ENCODE measurements at regions not wholly inside any gene's neighbourhood (a gene's known extent, or its start where the extent isn't known, plus 50 kb on each side); places are given as distances from the start of the nearest gene placed in this dataset.

DNA sequence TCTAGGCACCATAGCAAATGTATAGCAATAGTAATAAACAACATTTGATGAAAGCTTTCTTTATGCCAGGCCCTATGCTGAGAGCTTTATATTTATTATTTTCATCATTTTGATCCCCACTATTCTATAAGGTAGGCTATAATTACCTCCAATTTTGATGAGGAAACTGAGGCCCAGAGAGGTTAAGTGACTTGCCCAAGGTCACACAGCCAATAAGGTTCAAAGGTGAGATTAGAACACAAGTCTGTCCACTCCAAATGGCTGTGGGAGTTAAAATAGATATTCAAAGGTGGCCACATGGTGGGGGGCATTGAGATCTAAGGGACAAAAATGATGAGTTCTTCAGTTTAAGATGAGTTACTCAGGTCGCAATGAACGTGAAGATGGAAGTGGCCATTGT, 269.9 kb downstream of the BMP7 start:
- no peak for DNase-seq (ENCODE audit: low read depth in 3 of 3)

DNA sequence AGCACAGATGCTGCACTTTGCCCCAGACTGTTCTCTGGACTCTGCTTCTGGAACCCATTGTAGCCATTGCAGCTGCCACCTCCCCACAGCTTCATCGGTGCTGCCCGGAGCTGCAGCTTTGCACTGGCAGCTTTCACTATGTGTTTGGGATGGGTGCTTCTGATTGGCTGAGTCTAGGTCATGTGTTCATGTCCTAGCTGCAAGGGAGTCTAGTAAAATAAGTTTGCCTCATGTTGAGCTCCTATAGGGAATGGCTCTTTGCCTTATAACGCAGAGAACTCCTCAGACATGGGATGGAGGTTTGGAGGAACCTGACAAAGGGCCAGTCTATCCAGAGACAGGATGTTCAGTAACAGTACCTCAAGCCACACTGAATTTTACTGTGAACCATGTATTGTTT, 268.0 kb downstream of the BMP7 start:
- no peak for DNase-seq (ENCODE audit: low read depth in 3 of 3)

DNA sequence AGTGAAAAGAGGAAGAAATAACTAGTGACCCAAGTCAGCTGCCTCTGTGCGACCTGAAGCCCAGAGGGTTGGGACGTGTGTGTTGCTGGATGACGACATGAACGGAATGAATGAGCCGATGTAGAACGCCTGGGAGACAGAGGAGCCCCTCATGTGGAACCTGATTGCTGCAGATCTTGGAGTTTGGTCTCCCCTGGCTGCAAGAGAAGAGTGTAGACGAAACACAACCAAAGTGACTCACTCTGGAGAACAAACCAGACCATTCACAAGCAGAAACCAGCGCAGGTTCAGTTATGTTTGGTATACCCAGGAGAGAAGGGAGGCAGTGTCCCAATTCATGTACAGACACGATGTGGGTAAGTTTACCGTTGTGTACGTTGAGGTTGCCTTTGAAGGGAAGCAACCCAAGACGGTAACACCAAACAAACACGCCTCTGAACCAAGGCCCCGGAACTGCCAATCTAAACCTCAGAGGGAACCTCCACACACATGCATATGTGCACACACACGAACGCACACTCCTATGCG, 265.9 kb downstream of the BMP7 start:
- DNase-seq (ENCODE audit: low read depth in 3 of 3), result no peak

- DNase-seq (ENCODE audit: low read depth in 3 of 3), result no peak
These were observed 265.2 kb downstream of the BMP7 start for GRCh38 chr20:57001126-57001767.

DNA sequence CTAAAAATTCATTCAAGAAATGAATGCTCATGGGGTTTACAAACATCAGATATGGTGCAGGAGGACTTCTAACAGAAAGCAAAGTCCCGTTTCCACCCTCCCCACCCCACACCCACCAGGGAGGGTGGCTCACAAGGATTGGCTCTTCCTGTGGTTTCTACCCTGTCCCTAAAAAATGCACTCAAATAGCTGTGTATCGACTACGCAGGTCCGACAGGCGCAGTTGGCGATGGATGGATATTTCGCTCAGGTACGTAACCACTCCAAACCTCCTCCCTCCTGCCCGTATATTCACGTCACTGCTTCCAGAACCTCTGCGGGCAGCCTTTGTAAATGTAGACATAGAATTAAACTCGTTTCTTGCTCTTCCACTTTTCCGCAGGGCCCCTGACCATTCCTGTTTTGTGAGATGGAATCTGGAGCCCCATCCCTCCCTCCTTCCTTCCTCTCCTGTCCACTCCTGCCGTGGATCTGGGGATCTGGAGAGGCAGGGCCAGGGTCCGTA, 264.3 kb downstream of the BMP7 start:
- DNase-seq (ENCODE audit: low read depth in 3 of 3), result no peak

DNA sequence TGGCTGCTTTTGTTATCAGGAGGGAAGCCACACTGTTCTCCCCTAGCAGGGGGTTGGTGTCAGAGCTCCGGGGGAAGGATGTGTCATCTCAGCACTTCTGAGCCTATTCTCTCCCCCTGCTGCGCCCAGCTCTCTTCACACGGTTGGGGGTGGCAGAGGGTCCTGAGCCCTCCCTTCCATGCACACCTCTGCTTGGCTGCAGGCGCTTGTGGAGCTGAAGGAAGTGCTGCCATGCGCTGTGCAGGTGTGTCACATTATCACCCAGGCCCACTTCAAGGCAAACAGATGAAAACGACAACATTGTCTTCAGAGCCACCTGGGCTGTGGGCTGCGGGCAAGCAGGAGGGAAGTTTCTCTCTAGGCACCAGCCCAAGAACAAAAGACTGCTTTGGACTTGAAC, 263.4 kb downstream of the BMP7 start:
- no peak for DNase-seq (ENCODE audit: low read depth in 3 of 3)

- DNase-seq (ENCODE audit: low read depth in 3 of 3), result no peak
These were observed 262.0 kb downstream of the BMP7 start for GRCh38 chr20:57004416-57004815.

- DNase-seq (ENCODE audit: low read depth in 3 of 3), result no peak
These were observed 261.2 kb downstream of the BMP7 start for GRCh38 chr20:57004951-57005933.

DNA sequence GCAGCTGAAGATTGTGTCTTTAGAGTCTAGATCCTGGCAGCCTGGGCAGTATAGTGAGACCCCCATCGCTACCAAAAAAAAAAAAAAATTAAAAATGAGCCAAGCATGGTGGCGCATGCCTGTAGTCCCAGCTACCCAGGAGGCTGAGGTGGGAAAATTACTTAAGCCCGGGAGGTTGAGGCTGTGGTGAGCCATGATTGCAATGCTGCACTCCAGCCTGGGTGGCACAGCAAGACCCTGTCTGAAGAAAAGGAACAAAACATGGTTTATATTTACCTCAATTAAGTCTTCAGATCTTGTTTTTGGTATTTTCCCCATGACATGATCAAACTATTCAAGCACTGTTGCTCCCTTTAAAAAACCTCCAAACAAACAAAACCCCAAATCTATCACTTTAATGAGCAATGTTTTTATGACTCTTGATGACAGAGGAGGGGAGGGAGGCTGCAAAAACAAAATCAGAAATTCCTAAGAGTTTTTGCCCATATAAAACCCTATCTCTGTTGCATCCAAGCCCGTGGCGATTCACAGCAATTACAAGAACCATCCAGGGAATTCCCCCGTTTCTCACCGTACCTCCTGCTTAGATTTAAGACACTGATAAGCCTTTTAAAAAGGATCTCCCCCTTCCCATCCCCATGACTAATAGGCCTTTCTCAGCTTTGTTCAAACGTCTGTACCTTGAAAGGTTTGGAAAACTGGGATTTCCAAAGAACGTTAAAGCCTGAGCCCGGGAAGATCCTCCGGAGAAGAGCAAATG, 259.9 kb downstream of the BMP7 start:
- DNase-seq (ENCODE audit: low read depth in 3 of 3), result no peak

- DNase-seq (ENCODE audit: low read depth in 3 of 3), result no peak
These were observed 259.3 kb downstream of the BMP7 start for GRCh38 chr20:57007171-57007540.

DNA sequence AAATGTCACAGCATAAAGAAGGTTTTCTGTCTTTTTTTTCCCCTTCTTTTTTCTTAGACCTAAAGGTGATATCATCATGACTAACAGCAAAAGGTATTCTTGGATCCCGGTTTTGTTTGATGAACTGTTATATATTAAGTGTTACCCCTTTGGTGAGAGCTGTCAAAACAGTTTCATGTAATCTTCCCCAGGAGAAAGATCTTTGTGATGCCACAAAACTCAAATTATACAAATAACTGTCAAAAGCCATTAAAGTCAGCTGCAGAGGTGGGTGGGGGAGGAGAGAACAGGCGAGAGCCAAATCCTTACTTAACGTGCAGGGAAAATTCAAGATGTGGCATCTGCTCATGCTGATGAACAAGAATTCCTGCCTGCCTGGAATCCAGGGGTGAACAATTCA, 258.2 kb downstream of the BMP7 start:
- no peak for DNase-seq (ENCODE audit: low read depth in 3 of 3)

- DNase-seq (ENCODE audit: low read depth in 3 of 3), result no peak
These were observed 257.1 kb downstream of the BMP7 start for GRCh38 chr20:57009355-57009754.

GRCh38 chr20:57009775-57010174, 256.7 kb downstream of the BMP7 start:
- DNase-seq (ENCODE audit: low read depth in 3 of 3), result no peak

DNA sequence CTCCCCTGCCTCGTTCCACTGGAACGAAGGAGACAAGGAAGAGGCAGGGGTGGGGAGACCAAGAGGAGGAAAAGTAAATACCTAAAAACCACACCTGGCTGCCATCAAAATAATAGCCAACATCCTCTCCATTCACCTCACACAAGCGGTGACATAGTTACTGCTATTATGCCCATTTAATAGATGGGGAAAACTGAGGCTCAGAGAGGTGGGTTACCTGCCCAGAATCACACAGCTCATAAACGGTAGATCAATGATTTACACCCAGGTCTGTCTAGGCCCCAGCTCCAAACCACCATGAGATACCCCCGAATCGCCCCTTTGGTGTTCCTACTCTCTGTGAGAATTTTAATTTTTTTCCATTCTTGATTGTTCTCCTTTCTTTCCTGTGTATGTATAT, 253.8 kb downstream of the BMP7 start:
- DNase-seq (ENCODE audit: low read depth in 3 of 3), result no peak

DNA sequence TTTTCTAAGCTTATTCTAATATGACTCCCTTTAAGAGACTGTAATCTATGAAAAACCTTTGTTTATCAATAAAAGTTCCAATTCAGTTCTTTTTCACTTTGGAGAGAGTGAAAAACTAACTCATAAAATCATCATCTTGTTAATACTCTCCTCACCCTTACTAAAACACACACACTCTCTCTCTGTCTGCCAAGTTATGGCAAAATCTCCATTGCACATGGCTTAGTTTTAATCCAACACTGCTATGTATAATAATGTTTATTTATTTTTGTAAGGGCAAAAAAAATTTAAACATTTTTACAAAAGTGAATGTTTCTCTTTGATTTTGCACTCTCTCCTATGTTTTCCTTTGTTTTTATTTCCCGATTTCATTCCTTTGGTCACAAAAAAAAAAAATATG, 253.2 kb downstream of the BMP7 start:
- no peak for DNase-seq (ENCODE audit: low read depth in 3 of 3)

GRCh38 chr20:57013741-57014140, 252.7 kb downstream of the BMP7 start:
- DNase-seq (ENCODE audit: low read depth in 3 of 3), result no peak

- DNase-seq (ENCODE audit: low read depth in 3 of 3), result no peak
These were observed 246.1 kb downstream of the BMP7 start for GRCh38 chr20:57020364-57020763.

DNA sequence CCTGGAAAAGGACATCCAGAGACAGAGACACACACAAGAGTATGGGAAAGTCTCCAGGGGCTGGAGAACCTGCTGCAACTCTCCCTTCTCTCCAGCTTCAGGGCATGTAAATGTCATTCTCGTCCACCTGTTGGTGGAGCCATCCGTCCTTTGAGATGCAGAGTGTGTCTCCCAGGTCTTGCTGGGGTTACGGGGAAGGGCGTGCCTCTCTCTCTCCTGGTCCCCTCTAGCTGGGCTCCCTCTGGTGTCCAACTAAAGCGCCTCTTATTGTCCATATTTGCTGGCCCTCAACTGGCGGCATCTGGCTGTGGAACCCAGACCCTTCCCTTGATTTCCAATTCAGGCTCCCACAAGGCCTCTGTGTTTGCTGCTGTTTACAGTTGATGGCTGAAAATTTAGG, 244.1 kb downstream of the BMP7 start:
- DNase-seq (ENCODE audit: low read depth in 3 of 3), result no peak

DNA sequence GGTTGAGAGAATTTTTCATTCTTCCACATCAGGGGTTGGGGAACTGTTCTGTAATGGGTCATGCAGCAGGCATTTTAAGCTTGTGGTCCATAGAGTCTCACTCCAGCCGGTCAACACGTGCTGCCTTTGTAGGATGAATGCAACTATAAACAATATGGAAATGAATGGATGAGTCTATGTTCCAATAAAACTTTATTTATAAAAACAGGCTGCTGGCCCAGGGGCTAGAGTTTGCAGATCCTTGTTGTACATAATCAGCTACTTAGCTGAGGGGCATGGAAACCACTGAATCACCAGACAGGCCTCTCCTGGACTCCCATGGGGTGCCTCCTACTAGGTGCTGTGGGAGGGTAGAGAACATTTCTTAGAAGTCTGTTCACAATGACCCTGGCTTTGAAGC, 243.4 kb downstream of the BMP7 start:
- DNase-seq (ENCODE audit: low read depth in 3 of 3), result no peak

- no peak for DNase-seq (ENCODE audit: low read depth in 3 of 3)
These were observed 242.4 kb downstream of the BMP7 start for GRCh38 chr20:57023997-57024396.

DNA sequence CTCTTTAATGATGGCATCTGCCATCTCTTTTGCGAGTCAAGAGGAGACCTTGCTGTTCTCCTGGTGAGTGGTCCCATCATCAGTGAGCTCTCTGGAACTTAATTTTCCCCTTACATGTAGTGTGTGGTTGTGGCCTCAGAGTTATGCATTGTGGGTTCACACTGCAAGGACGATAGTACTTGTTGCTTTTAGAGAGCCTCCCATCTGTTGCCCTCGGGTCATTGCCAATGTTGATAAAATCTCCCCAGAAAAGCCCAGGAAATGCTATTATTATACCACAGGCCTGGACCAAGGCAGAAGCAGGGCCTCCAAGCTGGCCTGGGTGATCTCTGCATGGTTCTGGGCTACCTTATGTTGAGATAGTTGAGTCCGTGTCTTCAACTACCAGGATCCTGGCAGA, 241.6 kb downstream of the BMP7 start:
- no peak for DNase-seq (ENCODE audit: low read depth in 3 of 3)

- no peak for DNase-seq (ENCODE audit: low read depth in 3 of 3)
These were observed 241.2 kb downstream of the BMP7 start for GRCh38 chr20:57025261-57025660.
